ENCODE measurements at regions not wholly inside any gene's neighbourhood (a gene's known extent, or its start where the extent isn't known, plus 50 kb on each side); places are given as distances from the start of the nearest gene placed in this dataset.

- dilution Hi-C loops (cut with HindIII; ENCODE audit: low sequenced_read_pairs, unreplicated experiment), result no loop called here
- H2BK5ac ChIP-seq (ENCODE audit: low read depth, low read length, poor library complexity, severe bottlenecking), result no peak overlapping the region
Observed at GRCh38 chr2:16032282-16033031, 92.1 kb downstream of the MYCN start.

More at GRCh38 chr2:16032282-16033031, 92.1 kb downstream of the MYCN start:
- no peak overlapping the region for H4K5ac ChIP-seq (ENCODE audit: low read depth, low read length)
- H3K56ac ChIP-seq (ENCODE audit: extremely low read depth, insufficient read depth, low read length), result no peak overlapping the region
- H3K4me1 ChIP-seq (ENCODE audit: control insufficient read depth, insufficient read depth, low read length), result no peaks in the 10 kb centered on the region
- no peak overlapping the region for H2BK15ac ChIP-seq (ENCODE audit: low read depth, low read length)
- H3K27ac ChIP-seq (ENCODE audit: insufficient read depth, low read length), result no peak overlapping the region
- H3K4me2 ChIP-seq (ENCODE audit: low read depth, low read length), result no peak overlapping the region
- DNase-seq (no peak), ATAC-seq (ENCODE audit: low read depth) (no peak)
- H4K8ac ChIP-seq (ENCODE audit: low read depth in 2 of 2, low read length in 2 of 2), result no peak overlapping the region
- no peak overlapping the region for H3K4ac ChIP-seq (ENCODE audit: low read depth, low read length)
- intact Hi-C loops (cut with micrococcal nuclease) (no loop called here), in situ Hi-C loops (cut with MboI; ENCODE audit: low sequenced_read_pairs) (no loop called here)
- H3K23ac ChIP-seq (ENCODE audit: low read depth, low read length), result no peak overlapping the region
- no peaks in the 10 kb centered on the region for H3K27me3 ChIP-seq (ENCODE audit: control insufficient read depth, insufficient read depth, low read length)
- TF ChIP-seq RFX5 (IDR thresholded peaks at IDR 0.05; ENCODE audit: low read depth, low read length) (no peak), SMC3 (IDR thresholded peaks at IDR 0.05; ENCODE audit: low read depth, low read length) (no peak), MXI1 (IDR thresholded peaks at IDR 0.05; ENCODE audit: borderline replicate concordance, low read depth, low read length) (no peak), RCOR1 (IDR thresholded peaks at IDR 0.05; ENCODE audit: insufficient replicate concordance, low read length) (no peak), USF2 (IDR thresholded peaks at IDR 0.05; ENCODE audit: low read depth, low read length) (no peak), NFE2L2 (IDR thresholded peaks at IDR 0.05; ENCODE audit: low read depth, low read length) (no peak), FOS (IDR thresholded peaks at IDR 0.05; ENCODE audit: low read depth, low read length) (no peak), ELK1 (IDR thresholded peaks at IDR 0.05; ENCODE audit: borderline replicate concordance, low read depth, low read length) (no peak), RAD21 (IDR thresholded peaks at IDR 0.05; ENCODE audit: low read length) (no peak), MAFK (IDR thresholded peaks at IDR 0.05; ENCODE audit: low read depth, low read length) (no peak), CHD1 (IDR thresholded peaks at IDR 0.05; ENCODE audit: low read depth, low read length) (no peak), CEBPB (IDR thresholded peaks at IDR 0.05; ENCODE audit: low read depth, low read length) (no peak), MAZ (IDR thresholded peaks at IDR 0.05; ENCODE audit: borderline replicate concordance, low read depth, low read length) (no peak), BHLHE40 (IDR thresholded peaks at IDR 0.05; ENCODE audit: low read depth, low read length) (no peak)
- TF ChIP-seq, protein P1, sequence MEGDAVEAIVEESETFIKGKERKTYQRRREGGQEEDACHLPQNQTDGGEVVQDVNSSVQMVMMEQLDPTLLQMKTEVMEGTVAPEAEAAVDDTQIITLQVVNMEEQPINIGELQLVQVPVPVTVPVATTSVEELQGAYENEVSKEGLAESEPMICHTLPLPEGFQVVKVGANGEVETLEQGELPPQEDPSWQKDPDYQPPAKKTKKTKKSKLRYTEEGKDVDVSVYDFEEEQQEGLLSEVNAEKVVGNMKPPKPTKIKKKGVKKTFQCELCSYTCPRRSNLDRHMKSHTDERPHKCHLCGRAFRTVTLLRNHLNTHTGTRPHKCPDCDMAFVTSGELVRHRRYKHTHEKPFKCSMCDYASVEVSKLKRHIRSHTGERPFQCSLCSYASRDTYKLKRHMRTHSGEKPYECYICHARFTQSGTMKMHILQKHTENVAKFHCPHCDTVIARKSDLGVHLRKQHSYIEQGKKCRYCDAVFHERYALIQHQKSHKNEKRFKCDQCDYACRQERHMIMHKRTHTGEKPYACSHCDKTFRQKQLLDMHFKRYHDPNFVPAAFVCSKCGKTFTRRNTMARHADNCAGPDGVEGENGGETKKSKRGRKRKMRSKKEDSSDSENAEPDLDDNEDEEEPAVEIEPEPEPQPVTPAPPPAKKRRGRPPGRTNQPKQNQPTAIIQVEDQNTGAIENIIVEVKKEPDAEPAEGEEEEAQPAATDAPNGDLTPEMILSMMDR (conservative IDR thresholded peaks at IDR 0.05; ENCODE audit: low read depth, low read length), result no peak
- H3K9ac ChIP-seq (ENCODE audit: low read depth, low read length), result no peak overlapping the region
- H3K4me3 ChIP-seq (ENCODE audit: insufficient read depth, low read depth, low read length), result no peak overlapping the region
- H3K36me3 ChIP-seq (ENCODE audit: control insufficient read depth, insufficient read depth, low read length), result no peaks in the 10 kb centered on the region
- H3K79me1 ChIP-seq (ENCODE audit: low read depth in 1 of 2, low read length in 2 of 2), result no peaks in the 10 kb centered on the region
- no peak overlapping the region for H3K14ac ChIP-seq (replicated peaks; ENCODE audit: low read depth, low read length)
- WGBS, 2 experiments (ENCODE audit: extremely low coverage in 2 of 2, insufficient read length in 1 of 2), result 78% methylated on average over 6 of the region's 11 CpGs; no CpG with 5 or more reads in 1 of the 2 experiments
- no peak overlapping the region for H2BK20ac ChIP-seq (ENCODE audit: low read depth, low read length)
- H2AFZ ChIP-seq (replicated peaks; ENCODE audit: low read length, poor library complexity), result no peak overlapping the region
- no peaks in the 10 kb centered on the region for H3K9me1 ChIP-seq (ENCODE audit: insufficient read depth, low read length)
- no peak overlapping the region for H2AK9ac ChIP-seq (replicated peaks; ENCODE audit: low read depth, low read length, poor library complexity)
- H3K18ac ChIP-seq (ENCODE audit: low read depth, low read length), result no peak overlapping the region
- ChIA-PET CTCF (no interaction called here), POLR2A (ENCODE audit: unreplicated experiment) (no interaction called here)
- no peak overlapping the region for H2AK5ac ChIP-seq (ENCODE audit: low read depth, low read length)
- H3K9me3 ChIP-seq (ENCODE audit: control insufficient read depth, insufficient read depth, low read length), result peaks cover 45% of the 10 kb centered on the region
- no peaks in the 10 kb centered on the region for H4K20me1 ChIP-seq (ENCODE audit: insufficient read depth, low read length)
- no TSS peak for BruUV-seq (replicated peaks)
- no peak overlapping the region for H2BK120ac ChIP-seq (ENCODE audit: low read depth, low read length)
- H4K91ac ChIP-seq (ENCODE audit: insufficient read depth, low read depth, low read length), result no peak overlapping the region

Data from IMR-90 (cell line).